NCI-H1048 (cell line): ENCODE measurements at regions not wholly inside any gene's neighbourhood (a gene's known extent, or its start where the extent isn't known, plus 50 kb on each side); places are given as distances from the start of the nearest gene placed in this dataset.
"Not testable (repeated sequence)": the region's sequence is repeated elsewhere in the genome, so short reads cannot be mapped to it uniquely, and the experiment has no call there.

Experiments used
- DNase-seq: peaks from one replicate; lab custom pipeline; 2025; lab: John Stamatoyannopoulos, UW

GRCh38 chr3:72050048-72050632 is 265.2 kb upstream of the PROK2 start:
- no peak for DNase-seq

GRCh38 chr3:72049300-72049699 is 264.4 kb upstream of the PROK2 start:
- no peak for DNase-seq

- DNase-seq, result no peak
Observed at GRCh38 chr3:72048873-72049272, 263.9 kb upstream of the PROK2 start.

GRCh38 chr3:72047221-72047871 is 262.4 kb upstream of the PROK2 start:
- no peak for DNase-seq

- no peak for DNase-seq
Observed at GRCh38 chr3:72044231-72044855, 259.4 kb upstream of the PROK2 start.

GRCh38 chr3:72043204-72044133 is 258.5 kb upstream of the PROK2 start:
- DNase-seq, result no peak

- DNase-seq, result no peak
Observed at GRCh38 chr3:72042397-72043203, 257.7 kb upstream of the PROK2 start.

GRCh38 chr3:72041511-72041910 is 256.6 kb upstream of the PROK2 start:
- DNase-seq, result no peak

- DNase-seq, result no peak
Observed at GRCh38 chr3:72041076-72041475, 256.1 kb upstream of the PROK2 start.

- DNase-seq, result no peak
Observed at GRCh38 chr3:72039677-72040076, 254.7 kb upstream of the PROK2 start.

GRCh38 chr3:72036899-72037298 is 252.0 kb upstream of the PROK2 start:
- DNase-seq, result no peak

- DNase-seq, result no peak
Observed at GRCh38 chr3:72035606-72036005, 250.7 kb upstream of the PROK2 start.

GRCh38 chr3:72034986-72035385 is 250.0 kb upstream of the PROK2 start:
- no peak for DNase-seq

- no peak for DNase-seq
Observed at GRCh38 chr3:72033666-72034428, 248.9 kb upstream of the PROK2 start.

GRCh38 chr3:72032441-72033135 is 247.6 kb upstream of the PROK2 start:
- no peak for DNase-seq

- DNase-seq, result no peak
Observed at GRCh38 chr3:72031581-72031980, 246.6 kb upstream of the PROK2 start.

GRCh38 chr3:72030296-72030695 is 245.3 kb upstream of the PROK2 start:
- not testable (repeated sequence) for DNase-seq

- not testable (repeated sequence) for DNase-seq
Observed at GRCh38 chr3:72028726-72029125, 243.8 kb upstream of the PROK2 start.

- not testable (repeated sequence) for DNase-seq
Observed at GRCh38 chr3:72028307-72028706, 243.4 kb upstream of the PROK2 start.

GRCh38 chr3:72027728-72028127 is 242.8 kb upstream of the PROK2 start:
- not testable (repeated sequence) for DNase-seq
